CD4-positive, alpha-beta T cell treated with Interleukin-21 for 1 hour (primary cell): ENCODE measurements at regions not wholly inside any gene's neighbourhood (a gene's known extent, or its start where the extent isn't known, plus 50 kb on each side); places are given as distances from the start of the nearest gene placed in this dataset.
"Not testable (repeated sequence)": the region's sequence is repeated elsewhere in the genome, so short reads cannot be mapped to it uniquely, and the experiment has no call there.

Source experiments
- DNase-seq: peaks from one replicate; pipeline ENCODE4 v3.0.0-alpha.2; 2020

- DNase-seq: no peak
Observed at GRCh38 chr1:221987860-221988520, 246.1 kb upstream of the DUSP10 start.

DNA sequence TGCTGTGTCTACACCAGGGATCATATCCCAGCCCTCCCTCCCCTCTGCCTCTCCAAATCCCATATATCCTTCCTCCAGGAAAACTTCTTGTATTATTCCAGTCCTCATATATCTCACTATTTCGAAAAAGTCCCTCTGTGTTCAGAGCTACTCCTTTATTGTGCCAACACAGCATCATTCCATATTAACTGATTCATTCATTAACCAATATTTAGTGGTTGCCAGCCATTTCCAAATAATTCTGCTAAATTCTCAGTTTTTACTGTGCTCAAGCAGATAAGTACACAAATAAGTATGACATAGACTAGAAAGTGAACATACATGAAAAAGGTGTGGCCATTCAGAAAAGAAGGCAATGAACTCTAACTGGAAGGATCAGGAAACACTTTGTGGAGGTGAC is 241.6 kb upstream of the DUSP10 start:
- DNase-seq: no peak

- no peak for DNase-seq
Observed at GRCh38 chr1:221981461-221981860, 239.6 kb upstream of the DUSP10 start.

DNA sequence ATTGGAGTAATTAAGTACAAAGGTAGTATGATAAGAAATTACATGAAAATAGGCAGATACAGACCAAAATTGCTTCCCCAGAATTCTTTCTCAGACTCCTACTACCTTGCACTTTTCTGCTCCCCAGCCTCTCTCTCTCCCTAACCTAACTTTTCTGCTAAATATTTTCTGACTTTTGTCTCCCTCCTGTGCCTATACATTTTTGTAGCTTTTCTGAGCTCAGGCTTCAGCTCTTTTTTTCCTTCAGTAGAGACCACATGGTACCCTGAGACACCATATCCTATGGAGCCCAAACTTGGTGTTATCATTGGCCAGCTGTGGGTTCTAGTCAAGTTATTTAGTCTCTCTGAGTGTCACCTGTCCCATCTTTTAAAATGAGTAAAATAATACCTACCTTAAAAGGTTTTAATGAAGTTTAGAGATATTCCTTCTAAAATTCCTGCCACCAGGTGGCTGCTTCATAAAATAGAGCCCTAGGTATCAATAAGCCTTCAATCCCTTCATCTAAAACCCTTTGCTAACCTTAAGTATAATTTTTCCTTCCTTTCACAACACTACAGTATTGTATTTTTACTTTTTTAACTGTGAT is 237.6 kb upstream of the DUSP10 start:
- DNase-seq: peak; percentile 3

- DNase-seq: not testable (repeated sequence)
Observed at GRCh38 chr1:221978631-221979334, 236.9 kb upstream of the DUSP10 start.

DNA sequence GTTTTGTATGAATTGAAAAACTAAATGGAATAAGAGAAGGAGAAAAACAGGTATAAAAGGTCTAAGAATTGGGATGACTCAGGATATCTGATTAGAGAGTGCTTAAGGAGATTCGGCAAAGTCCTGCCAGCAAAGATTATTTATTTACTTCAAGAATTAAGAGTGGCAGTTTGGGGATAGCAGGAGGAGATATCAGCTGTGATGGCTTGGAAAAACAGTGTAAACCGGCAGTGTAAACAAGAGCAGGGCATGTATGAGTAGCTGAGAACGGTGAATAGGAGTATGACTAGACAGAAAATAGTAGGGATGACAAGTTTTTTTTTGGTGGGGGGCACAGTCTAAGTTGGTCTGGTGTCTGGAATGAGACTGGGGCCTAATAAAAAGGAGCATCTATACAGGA is 231.9 kb upstream of the DUSP10 start:
- not testable (repeated sequence) for DNase-seq

- DNase-seq: no peak
Observed at GRCh38 chr1:221972276-221973235, 230.7 kb upstream of the DUSP10 start.

- not testable (repeated sequence) for DNase-seq
Observed at GRCh38 chr1:221971035-221971434, 229.1 kb upstream of the DUSP10 start.

DNA sequence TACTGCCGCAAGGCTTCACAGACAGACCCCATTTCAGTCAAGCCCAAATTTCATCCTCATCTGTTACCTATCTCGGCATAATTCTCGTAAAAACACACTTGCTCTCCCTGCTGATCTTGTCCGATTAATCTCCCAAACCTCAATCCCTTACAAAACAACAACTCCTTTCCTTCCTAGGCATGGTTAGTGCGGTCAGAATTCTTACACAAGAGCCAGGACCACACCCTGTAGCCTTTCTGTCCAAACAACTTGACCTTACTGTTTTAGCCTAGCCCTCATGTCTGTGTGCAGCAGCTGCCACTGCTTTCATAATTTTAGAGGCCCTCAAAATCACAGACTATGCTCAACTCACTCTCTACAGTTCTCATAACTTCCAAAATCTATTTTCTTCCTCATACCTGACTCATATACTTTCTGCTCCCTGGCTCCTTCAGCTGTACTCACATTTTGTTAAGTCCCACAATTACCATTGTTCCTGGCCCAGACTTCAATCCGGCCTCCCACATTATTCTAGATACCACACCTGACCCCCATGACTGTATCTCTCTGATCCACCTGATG is 227.5 kb upstream of the DUSP10 start:
- DNase-seq: not testable (repeated sequence)

GRCh38 chr1:221967538-221967937 is 225.6 kb upstream of the DUSP10 start:
- not testable (repeated sequence) for DNase-seq

DNA sequence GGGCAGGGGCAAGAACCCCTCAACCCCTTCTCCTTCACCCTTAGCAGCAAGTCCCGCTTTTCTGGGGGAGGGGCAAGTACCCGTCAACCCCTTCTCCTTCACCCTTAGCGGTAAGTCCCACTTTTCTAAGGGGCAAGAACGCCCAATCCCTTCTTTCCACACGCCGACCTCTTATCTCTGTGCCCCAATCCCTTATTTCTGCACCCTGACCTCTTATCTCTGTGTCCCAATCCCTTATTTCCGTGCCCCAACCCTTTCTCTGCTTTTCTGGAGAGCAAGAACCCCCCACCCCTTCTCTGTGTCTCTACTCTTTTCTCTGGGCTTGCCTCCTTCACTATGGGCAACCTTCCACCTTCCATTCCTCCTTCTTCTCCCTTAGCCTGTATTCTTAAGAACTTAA is 225.0 kb upstream of the DUSP10 start:
- not testable (repeated sequence) for DNase-seq

GRCh38 chr1:221965891-221966290 is 224.0 kb upstream of the DUSP10 start:
- not testable (repeated sequence) for DNase-seq

- DNase-seq: no peak
Observed at GRCh38 chr1:221965252-221965651, 223.4 kb upstream of the DUSP10 start.

DNA sequence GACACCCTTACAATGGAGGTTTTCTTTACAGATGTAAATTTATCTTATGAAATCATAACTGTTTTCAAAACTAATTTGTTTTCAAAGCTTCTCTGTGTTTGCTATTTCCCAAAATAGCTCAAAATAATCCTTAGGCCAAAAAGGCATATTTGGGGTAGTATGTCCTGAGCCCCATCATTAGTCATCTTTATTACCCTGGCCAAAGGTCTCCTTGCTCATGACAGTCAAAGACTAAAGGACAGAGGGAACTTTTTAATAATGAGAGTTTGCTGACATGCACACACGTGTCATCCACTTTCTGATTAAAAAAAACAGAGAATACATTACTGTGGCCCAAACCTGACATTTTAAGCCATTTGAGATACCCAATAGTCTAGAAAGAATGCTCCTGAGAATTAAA is 221.9 kb upstream of the DUSP10 start:
- DNase-seq: no peak

- DNase-seq: no peak
Observed at GRCh38 chr1:221962385-221962784, 220.5 kb upstream of the DUSP10 start.

DNA sequence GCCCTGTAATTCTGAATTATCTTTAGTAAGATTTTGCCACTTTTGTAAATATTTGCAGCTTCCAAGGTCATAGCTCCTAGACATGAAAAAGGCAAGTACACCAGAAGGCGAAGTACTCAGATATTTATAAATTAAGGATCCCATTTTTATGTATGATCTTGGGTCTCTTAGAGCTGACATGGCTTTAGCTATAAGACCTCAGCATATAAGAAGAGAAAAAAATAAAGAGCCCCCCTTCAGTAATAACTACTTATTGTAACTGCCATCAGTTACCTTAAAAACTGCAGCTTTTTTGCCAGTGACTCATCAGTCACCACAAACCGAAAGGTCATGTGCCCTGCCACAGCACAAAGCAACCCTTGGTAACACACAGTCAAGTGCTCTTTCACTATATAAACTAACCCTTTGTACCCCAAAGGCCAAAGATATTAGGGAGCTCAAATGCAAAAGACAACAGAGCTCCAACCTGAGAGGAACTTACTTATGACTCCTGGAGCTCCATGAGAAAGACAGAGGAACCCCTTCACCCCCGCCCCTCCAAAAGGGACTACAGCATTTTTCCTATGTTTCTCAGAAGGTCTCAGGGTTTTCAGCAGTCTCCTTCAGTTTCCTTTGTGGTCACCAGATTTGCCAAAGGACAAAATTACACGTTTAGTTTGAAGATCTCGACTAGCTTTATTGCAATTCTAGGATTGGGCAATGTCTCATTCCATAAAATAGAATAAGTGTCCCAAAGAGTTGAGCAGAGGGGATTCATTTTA is 219.8 kb upstream of the DUSP10 start:
- peak; percentile 27 for DNase-seq

- not testable (repeated sequence) for DNase-seq
Observed at GRCh38 chr1:221958161-221958562, 216.3 kb upstream of the DUSP10 start.

DNA sequence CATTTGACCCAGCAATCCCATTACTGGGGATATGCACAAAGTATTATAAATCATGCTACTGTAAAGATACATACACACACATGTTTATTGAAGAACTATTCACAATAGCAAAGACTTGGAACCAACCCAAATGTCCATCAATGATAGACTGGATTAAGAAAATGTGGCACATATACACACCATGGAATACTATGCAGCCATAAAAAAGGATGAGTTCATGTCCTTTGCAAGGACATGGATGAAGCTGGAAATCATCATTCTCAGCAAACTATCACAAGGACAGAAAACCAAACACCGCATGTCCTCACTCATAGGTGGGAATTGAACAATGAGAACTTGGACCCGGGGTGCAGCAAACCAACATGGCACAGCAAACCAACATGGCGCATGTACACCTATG is 215.5 kb upstream of the DUSP10 start:
- not testable (repeated sequence) for DNase-seq

GRCh38 chr1:221949996-221950395 is 208.1 kb upstream of the DUSP10 start:
- no peak for DNase-seq

GRCh38 chr1:221948459-221948858 is 206.6 kb upstream of the DUSP10 start:
- no peak for DNase-seq

- DNase-seq: no peak
Observed at GRCh38 chr1:221947731-221948130, 205.8 kb upstream of the DUSP10 start.

DNA sequence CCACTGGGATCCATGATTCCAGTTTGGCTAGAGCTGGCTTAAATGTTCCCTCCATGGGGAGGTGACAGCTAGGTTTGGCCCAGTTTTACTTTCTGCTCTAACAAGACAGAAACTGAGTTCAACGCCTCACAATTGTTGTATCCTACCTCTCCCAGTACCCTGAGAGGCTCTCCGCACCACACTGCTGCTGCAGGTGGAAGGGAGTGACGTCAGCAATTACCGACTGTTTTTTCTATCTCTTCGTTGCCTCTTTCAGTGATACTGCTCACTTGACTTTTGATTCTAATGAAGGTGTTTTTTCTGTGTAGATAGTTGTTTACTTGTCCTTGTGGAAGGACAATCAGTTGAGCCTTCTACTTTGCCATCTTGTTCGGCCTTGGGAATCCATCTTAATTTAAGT is 204.9 kb upstream of the DUSP10 start:
- no peak for DNase-seq
